Common myeloid progenitor, CD34-positive (primary cell): ENCODE measurements at regions not wholly inside any gene's neighbourhood (a gene's known extent, or its start where the extent isn't known, plus 50 kb on each side); places are given as distances from the start of the nearest gene placed in this dataset.
"Not testable (repeated sequence)": the region's sequence is repeated elsewhere in the genome, so short reads cannot be mapped to it uniquely, and the experiment has no call there.

Source experiments
- CTCF ChIA-PET: fragments of 350-600 bp; sonication (Branson Sonifier 250); formaldehyde crosslinking; loops from one replicate; lab custom pipeline; 2021; ENCODE audit warnings: antibody characterized with exemption; lab: Charles Lee
- POLR2A ChIA-PET: fragments of 350-600 bp; sonication (Branson Sonifier 250); formaldehyde crosslinking; loops from one replicate; lab custom pipeline; 2021; ENCODE audit warnings: antibody characterized with exemption; lab: Charles Lee
- DNase-seq, 3 donors: peaks; one replicate each; pipeline versions ENCODE4 v3.0.0 to v3.0.0-alpha.2; 2013
- H3K27ac ChIP-seq, 2 experiments: 1 replicate in 1 of 2; 2 replicates in 1 of 2; pipeline ENCODE4 v1.7.0; 2013; ENCODE audit warnings: inconsistent platforms in 2 of 2, low read length in 2 of 2, mild to moderate bottlenecking in 2 of 2, low read depth in 1 of 2, moderate library complexity in 1 of 2; ENCODE audit not compliant: severe bottlenecking in 2 of 2, insufficient read depth in 1 of 2, poor library complexity in 1 of 2
- H3K27me3 ChIP-seq, 5 experiments: replicated peaks in 2 of 5; 1 replicate in 3 of 5; 2 replicates in 2 of 5; pipeline versions ENCODE4 v1.6.1 to v1.7.0; 2013; ENCODE audit warnings: low read length in 4 of 5, mild to moderate bottlenecking in 2 of 5, moderate library complexity in 2 of 5, inconsistent platforms in 1 of 5; ENCODE audit not compliant: insufficient read depth in 5 of 5, control insufficient read depth in 4 of 5
- H3K36me3 ChIP-seq, 4 experiments: 1 replicate in 2 of 4; 2 replicates in 2 of 4; pipeline versions ENCODE4 v1.6.1 to v1.7.0; 2013; ENCODE audit warnings: low read length in 3 of 4, control low read depth in 1 of 4, mild to moderate bottlenecking in 1 of 4; ENCODE audit not compliant: control insufficient read depth in 4 of 4, insufficient read depth in 4 of 4
- H3K4me1 ChIP-seq, 4 experiments: 1 replicate in 3 of 4; 2 replicates in 1 of 4; pipeline versions ENCODE4 v1.6.1 to v1.7.1; 2013; ENCODE audit warnings: low read length in 3 of 4, mild to moderate bottlenecking in 3 of 4, control low read depth in 1 of 4, inconsistent platforms in 1 of 4, moderate library complexity in 1 of 4; ENCODE audit not compliant: control insufficient read depth in 4 of 4, insufficient read depth in 4 of 4; ENCODE audit errors: control extremely low read depth in 1 of 4
- H3K4me3 ChIP-seq, 7 experiments: 1 replicate in 4 of 7; 2 replicates in 3 of 7; pipeline versions ENCODE4 v1.5.1 to v1.7.0; 2013; ENCODE audit warnings: mild to moderate bottlenecking in 7 of 7, low read length in 6 of 7, moderate library complexity in 6 of 7, inconsistent platforms in 2 of 7, low read depth in 2 of 7, control low read depth in 1 of 7; ENCODE audit not compliant: insufficient read depth in 4 of 7, control insufficient read depth in 1 of 7; ENCODE audit errors: extremely low read depth in 1 of 7
- H3K9me3 ChIP-seq, 5 experiments: 1 replicate in 4 of 5; 2 replicates in 1 of 5; pipeline versions ENCODE4 v1.6.1 to v1.7.1; 2013; ENCODE audit warnings: low read length in 4 of 5, mild to moderate bottlenecking in 2 of 5, inconsistent platforms in 1 of 5, low read depth in 1 of 5, moderate library complexity in 1 of 5; ENCODE audit not compliant: control insufficient read depth in 4 of 5, insufficient read depth in 2 of 5; ENCODE audit errors: control extremely low read depth in 1 of 5
- WGBS: methylation state at CpG from one replicate; pipeline ENCODE4 v1.1.5; 2013; ENCODE audit not compliant: insufficient coverage; 5-methylcytosine and 5-hydroxymethylcytosine counted together

DNA sequence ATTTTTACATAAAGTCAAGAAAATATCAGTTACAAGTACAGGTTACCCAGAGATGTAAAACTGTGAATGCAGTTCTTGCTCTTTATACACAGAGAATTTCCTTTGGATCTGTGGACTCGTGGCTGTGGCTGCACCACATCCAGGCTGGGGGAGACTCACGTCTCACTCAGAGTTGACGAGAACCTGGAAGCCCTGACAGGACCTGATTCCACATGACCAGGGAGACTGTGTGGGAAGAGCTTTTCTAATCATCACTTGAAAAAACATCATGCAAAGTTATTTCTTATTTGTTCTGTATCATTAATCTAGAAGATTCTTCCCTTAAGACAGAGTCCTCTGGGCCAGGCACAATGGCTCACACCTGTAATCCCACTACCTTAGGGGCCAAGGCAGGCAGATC, 1159.0 kb downstream of the RPIA start:
- POLR2A ChIA-PET = no interaction called here
- WGBS = 84% methylated on average over 3 of the region's 3 CpGs
- CTCF ChIA-PET = no interaction called here
- no peaks in the 10 kb centered on the region for H3K4me1 ChIP-seq
- no peak overlapping the region for H3K27ac ChIP-seq
- no peak overlapping the region for H3K4me3 ChIP-seq
- no peak for DNase-seq
- no peaks in the 10 kb centered on the region for H3K9me3 ChIP-seq
- H3K27me3 ChIP-seq = peaks cover 0 to 43% (median 13%) of the 10 kb centered on the region in 5 experiments
- no peaks in the 10 kb centered on the region for H3K36me3 ChIP-seq

DNA sequence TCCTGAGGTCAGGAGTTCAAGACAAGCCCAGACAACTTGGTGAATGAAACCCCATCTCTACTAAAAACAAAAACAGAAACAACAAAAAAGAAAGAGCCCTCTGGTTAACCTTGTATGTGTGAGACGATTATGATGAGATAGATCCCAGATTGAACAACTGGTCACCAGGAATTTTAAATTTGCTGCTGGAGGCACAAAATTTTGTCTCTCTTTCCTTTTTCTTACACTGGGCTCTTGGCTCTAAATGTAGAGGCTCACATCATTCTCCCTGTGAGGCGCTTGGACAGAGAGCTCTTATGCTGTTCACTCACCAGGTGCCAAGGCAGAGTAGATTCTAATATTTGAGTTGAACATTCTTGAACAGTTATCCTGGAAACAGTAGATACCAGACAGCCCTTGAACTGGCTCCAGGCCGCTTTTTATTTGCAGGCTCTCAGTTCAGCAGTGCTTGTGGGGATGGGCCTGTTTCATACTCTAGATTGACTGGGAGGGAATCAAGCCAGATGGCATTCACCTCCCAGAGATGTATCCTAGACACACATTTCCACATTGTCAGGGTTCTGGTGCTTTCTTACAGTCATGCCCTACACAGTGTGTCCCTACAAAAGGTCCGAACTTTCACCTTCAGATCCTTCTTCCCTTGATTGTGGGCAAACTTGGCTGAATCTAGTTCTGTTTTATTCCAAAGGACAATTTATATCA, 1159.6 kb downstream of the RPIA start:
- no peak overlapping the region for H3K4me3 ChIP-seq
- no peaks in the 10 kb centered on the region for H3K36me3 ChIP-seq
- no peaks in the 10 kb centered on the region for H3K4me1 ChIP-seq
- ChIA-PET POLR2A (no interaction called here), CTCF (no interaction called here)
- no peak for DNase-seq
- 90% methylated on average over 4 of the region's 4 CpGs for WGBS
- H3K27me3 ChIP-seq = peaks cover 0 to 37% (median 13%) of the 10 kb centered on the region in 5 experiments
- no peaks in the 10 kb centered on the region for H3K9me3 ChIP-seq
- no peak overlapping the region for H3K27ac ChIP-seq

DNA sequence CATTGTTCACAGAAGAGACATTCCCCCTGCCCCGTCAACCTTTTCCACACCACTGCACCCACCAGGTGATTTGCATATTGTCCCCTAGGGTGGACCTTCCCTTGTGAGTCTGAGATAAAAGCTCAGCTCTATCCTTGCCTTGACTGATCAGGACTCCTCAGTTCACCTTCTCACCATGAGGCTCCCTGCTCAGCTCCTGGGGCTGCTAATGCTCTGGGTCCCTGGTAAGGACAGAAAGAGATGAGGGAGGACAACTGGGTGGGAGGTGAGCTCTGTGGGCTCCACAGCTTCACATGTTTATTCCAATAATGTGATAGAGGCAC, 1160.1 kb downstream of the RPIA start:
- peaks cover 0 to 37% (median 13%) of the 10 kb centered on the region in 5 experiments for H3K27me3 ChIP-seq
- ChIA-PET CTCF (no interaction called here), POLR2A (no interaction called here)
- no peaks in the 10 kb centered on the region for H3K9me3 ChIP-seq
- H3K36me3 ChIP-seq = no peaks in the 10 kb centered on the region
- no peak for DNase-seq
- 100% methylated on average over 1 of the region's 1 CpG for WGBS
- no peak overlapping the region for H3K4me3 ChIP-seq
- no peak overlapping the region for H3K27ac ChIP-seq
- H3K4me1 ChIP-seq = no peaks in the 10 kb centered on the region

DNA sequence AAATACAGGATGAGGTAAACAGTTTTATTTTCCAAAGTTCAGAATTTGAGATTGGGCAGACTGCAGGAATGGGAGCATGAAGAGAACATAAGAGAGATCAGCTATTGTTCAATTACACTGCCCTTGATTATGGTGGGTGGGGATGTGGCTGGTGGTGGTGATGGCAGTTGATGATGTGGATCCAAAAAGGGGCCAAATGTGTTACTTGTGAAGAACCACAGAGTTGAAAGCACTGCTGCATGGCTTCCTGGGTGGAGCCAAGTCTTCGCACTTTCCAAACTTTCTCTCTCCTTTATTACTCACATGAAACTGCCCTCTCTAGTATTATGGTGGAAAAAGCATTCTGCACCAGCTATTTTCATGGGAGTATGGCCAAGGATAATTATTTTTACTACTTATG, 1162.0 kb downstream of the RPIA start:
- POLR2A ChIA-PET, H3K4me1 ChIP-seq, H3K27ac ChIP-seq, H3K9me3 ChIP-seq, CTCF ChIA-PET, H3K4me3 ChIP-seq, H3K36me3 ChIP-seq, DNase-seq: not testable (repeated sequence)
- H3K27me3 ChIP-seq = peaks cover 0 to 28% (median 13%) of the 10 kb centered on the region in 5 experiments
- no CpG with 5 or more reads among the region's 1 CpG for WGBS

DNA sequence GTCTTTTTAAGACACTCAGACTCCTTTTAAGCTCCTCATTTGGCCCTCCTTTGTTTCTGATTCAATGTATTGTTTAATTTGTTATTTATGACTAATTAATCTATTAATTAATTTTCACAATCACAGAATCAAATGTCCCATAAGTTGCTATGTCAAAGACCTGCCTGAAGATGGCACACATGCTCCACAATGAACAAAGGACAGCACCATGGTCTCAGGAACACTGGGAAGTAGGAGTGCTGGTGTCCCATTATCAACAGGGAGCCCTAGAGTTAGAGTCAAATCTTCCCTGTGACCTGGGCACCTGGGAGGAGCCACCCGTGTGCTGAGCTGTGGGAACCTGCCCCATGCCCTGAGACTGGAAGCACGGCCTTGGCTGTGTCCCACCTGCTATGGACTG, 1164.3 kb downstream of the RPIA start:
- H3K4me3 ChIP-seq, DNase-seq, CTCF ChIA-PET, H3K27ac ChIP-seq, H3K36me3 ChIP-seq, H3K4me1 ChIP-seq, H3K27me3 ChIP-seq, POLR2A ChIA-PET, H3K9me3 ChIP-seq: not testable (repeated sequence)
- WGBS = no CpG with 5 or more reads among the region's 2 CpGs

DNA sequence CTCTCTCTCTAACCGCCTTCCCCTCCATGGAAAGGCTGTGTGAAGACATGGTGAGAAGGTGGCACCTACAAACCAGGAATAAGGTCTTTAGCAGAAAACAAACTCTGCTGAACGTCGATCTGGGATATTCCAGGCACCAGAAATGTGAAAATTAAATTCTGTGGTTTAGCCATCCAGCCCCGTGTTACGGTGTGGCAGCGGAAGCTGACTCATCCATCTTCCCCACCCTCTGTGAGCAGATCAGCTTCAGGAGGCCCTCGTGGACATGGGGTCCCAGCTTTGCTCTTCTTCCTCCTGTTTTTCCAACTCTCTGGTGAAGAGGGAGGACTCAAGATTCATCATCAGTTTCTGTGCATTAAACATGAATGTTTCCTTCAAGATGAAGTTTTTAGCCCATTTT, 1164.8 kb downstream of the RPIA start:
- POLR2A ChIA-PET, H3K9me3 ChIP-seq, H3K27me3 ChIP-seq, H3K36me3 ChIP-seq, H3K4me3 ChIP-seq, H3K4me1 ChIP-seq, H3K27ac ChIP-seq, CTCF ChIA-PET: not testable (repeated sequence)
- DNase-seq = peak in 1 of 3 donors; percentile 26
- WGBS = no CpG with 5 or more reads among the region's 7 CpGs

DNA sequence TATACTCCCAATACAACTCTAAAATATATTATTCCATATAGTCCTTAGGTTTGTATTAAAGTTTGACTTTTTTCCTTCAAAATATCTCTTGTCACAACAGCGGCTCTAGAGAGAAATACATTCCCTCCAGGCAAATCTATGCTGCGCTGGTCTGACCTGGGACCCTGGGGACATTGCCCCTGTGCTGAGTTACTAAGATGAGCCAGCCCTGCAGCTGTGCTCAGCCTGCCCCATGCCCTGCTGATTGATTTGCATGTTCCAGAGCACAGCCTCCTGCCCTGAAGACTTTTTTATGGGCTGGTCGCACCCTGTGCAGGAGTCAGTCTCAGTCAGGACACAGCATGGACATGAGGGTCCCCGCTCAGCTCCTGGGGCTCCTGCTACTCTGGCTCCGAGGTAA, 1170.7 kb downstream of the RPIA start:
- DNase-seq, H3K36me3 ChIP-seq, H3K27ac ChIP-seq, H3K4me1 ChIP-seq, POLR2A ChIA-PET, H3K27me3 ChIP-seq, CTCF ChIA-PET, H3K9me3 ChIP-seq, H3K4me3 ChIP-seq: not testable (repeated sequence)
- WGBS = no CpG with 5 or more reads among the region's 5 CpGs
